GM12865 (cell line): ENCODE measurements at regions not wholly inside any gene's neighbourhood (a gene's known extent, or its start where the extent isn't known, plus 50 kb on each side); places are given as distances from the start of the nearest gene placed in this dataset.

Experiments used
- DNase-seq: peaks from one replicate; pipeline ENCODE4 v3.0.0; 2010; ENCODE audit warnings: low read depth
- H3K4me3 ChIP-seq: 2 replicates; pipeline ENCODE4 v1.5.1; 2011; ENCODE audit warnings: mild to moderate bottlenecking, low read depth, low read length, control low read depth
- CTCF ChIP-seq: IDR thresholded peaks from 2 replicates; pipeline ENCODE4 v1.5.1; 2011; ENCODE audit warnings: low read length, control low read depth, low read depth, inconsistent platforms; ENCODE audit not compliant: insufficient read depth; ENCODE audit errors: missing control alignments

DNA sequence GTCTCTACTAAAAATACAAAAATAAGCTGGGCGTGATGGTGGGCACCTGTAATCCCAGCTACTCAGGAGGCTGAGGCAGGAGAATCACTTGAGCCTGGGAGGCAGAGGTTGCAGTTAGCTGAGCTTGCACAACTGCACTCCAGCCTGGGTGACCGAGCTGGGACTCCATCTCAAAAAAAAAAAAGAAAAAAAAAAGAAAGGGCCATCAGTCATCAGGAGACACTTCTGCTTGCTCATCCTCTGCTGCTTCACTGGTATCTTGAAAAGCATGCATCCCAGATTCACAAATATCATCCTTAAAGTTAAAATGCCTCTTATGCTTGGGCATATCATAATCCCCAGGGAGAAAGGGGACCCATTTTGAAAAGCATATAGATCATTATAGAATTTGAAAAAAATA, 176.6 kb upstream of the NR2F2 start:
- no peak for DNase-seq
- TF ChIP-seq CTCF = no peak
- H3K4me3 ChIP-seq = no peak overlapping the region

- no peak for TF ChIP-seq CTCF
- no peak overlapping the region for H3K4me3 ChIP-seq
- DNase-seq = no peak
Measured at GRCh38 chr15:96158938-96159337, 171.6 kb upstream of the NR2F2 start.

DNA sequence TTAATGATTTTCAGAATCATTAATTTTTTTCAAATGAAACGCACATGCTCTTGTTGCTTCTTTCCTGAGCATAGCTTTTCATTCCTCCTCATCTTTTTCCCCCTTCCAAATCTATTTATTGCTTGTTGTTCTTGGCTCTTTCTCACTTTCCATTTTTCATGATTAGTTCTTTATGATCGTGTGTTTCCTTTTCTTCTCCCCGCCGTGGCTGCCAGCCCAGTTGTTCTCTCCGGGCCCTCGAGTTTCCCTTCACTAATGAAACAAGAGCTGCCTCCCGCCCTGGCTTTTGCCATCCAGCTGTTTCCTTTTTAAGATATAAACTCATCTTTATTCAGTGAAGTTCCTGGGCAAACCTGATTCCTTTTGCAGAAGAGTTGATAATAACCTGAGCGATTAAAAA, 170.2 kb upstream of the NR2F2 start:
- no peak overlapping the region for H3K4me3 ChIP-seq
- no peak for TF ChIP-seq CTCF
- no peak for DNase-seq

DNA sequence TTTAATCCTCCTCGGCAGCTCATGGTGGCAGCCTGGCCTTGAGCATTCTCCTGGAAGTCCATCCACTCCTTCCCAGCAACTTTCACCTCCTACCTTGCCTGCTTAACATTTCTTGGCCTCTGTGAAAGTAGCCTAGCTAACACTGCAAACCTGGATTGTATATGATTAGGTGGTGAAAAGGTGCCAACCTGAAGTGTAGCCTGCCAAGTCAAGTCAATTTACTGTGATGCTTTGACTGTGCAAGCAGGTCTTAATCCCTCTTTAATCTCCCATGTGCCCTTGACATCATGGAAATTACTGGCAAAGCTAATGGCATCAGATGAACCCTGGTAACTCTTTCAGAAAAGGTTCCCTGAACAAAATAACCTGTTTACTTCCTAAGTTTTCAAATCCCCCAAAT, 169.7 kb upstream of the NR2F2 start:
- H3K4me3 ChIP-seq = no peak overlapping the region
- DNase-seq = no peak
- no peak for TF ChIP-seq CTCF

DNA sequence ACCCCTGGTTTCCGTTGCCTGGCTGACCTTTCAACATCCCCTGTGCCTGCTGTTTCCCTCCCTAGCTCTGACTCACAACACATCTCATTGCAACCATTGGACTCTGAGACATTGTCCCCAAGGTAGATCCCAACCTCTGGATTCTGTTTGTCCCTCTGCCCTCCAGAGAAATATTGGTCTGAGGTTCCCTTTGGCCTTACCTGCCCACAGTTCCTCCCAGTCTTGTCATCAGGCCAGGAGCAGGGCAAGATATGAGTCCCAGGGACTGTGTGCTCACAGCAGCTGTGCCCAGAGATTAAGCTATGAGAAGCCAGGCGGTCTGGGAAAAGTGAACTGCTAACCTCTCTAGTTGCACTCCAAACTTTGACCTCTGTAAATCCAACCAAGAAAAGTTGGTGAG, 168.2 kb upstream of the NR2F2 start:
- DNase-seq = no peak
- TF ChIP-seq CTCF = no peak
- no peak overlapping the region for H3K4me3 ChIP-seq

DNA sequence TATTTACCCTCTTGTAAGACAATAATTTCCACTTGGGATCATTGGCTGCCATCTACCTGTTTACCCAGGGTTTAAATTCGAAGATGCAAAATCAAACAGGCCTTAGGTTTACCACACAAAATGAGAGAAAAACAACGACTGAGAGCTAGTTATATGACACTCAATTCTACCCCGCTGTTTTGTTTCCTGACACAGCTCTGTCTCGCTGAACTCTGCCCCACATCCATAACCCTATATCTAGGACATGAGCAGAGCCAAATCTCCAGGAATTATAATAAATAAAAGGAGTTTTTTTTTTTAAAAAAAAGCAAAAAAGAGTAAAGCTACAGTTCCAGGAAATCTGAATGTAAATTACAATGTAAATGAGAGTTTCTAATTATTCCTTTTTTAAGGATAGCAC, 165.4 kb upstream of the NR2F2 start:
- no peak for DNase-seq
- no peak for TF ChIP-seq CTCF
- no peak overlapping the region for H3K4me3 ChIP-seq

GRCh38 chr15:96165775-96166174, 164.7 kb upstream of the NR2F2 start:
- DNase-seq = no peak
- no peak overlapping the region for H3K4me3 ChIP-seq
- no peak for TF ChIP-seq CTCF
